Upper lobe of right lung (tissue), 1 donor: ENCODE measurements at regions not wholly inside any gene's neighbourhood (a gene's known extent, or its start where the extent isn't known, plus 50 kb on each side); places are given as distances from the start of the nearest gene placed in this dataset.
A peak's percentile ranks its signal among the peaks of the same experiment; 100 is the strongest.
"Not testable (repeated sequence)": the region's sequence is repeated elsewhere in the genome, so short reads cannot be mapped to it uniquely, and the experiment has no call there.

ENCODE experiments used
- ATAC-seq: fragments of 200-7000 bp; cut with Tn5 transposase; one replicate; pipeline ENCODE4 v1.9.1; 2020; ENCODE audit warnings: mild to moderate bottlenecking, moderate library complexity
- DNase-seq: peaks from one replicate; pipeline ENCODE4 v3.0.0-alpha.2; 2020
- H3K27ac ChIP-seq: fragments of 200-600 bp; one replicate; pipeline ENCODE4 v1.8.0; 2022
- H3K27me3 ChIP-seq: fragments of 200-600 bp; one replicate; pipeline ENCODE4 v1.8.0; 2022; ENCODE audit warnings: mild to moderate bottlenecking
- H3K36me3 ChIP-seq: fragments of 200-600 bp; one replicate; pipeline ENCODE4 v1.8.0; 2022
- H3K4me1 ChIP-seq: fragments of 200-600 bp; one replicate; pipeline ENCODE4 v1.8.0; 2022
- H3K4me3 ChIP-seq: fragments of 200-600 bp; one replicate; pipeline ENCODE4 v1.8.0; 2022; ENCODE audit warnings: mild to moderate bottlenecking
- H3K9me3 ChIP-seq: fragments of 200-600 bp; one replicate; pipeline ENCODE4 v1.8.0; 2022
- intact Hi-C: fragments of 100-400 bp; cut with DNase I; formaldehyde crosslinking; loops from one replicate; pipeline ENCODE4 v1.11.0; 2022
- TF ChIP-seq, protein P1 (sequence below): fragments of 200-600 bp; IDR thresholded peaks from one replicate; pipeline ENCODE4 v1.8.0; 2022; ENCODE audit warnings: antibody characterized with exemption
- donor health status: DM: no; HTN: yes; CAD: no; lungs with severe emphysema.

DNA sequence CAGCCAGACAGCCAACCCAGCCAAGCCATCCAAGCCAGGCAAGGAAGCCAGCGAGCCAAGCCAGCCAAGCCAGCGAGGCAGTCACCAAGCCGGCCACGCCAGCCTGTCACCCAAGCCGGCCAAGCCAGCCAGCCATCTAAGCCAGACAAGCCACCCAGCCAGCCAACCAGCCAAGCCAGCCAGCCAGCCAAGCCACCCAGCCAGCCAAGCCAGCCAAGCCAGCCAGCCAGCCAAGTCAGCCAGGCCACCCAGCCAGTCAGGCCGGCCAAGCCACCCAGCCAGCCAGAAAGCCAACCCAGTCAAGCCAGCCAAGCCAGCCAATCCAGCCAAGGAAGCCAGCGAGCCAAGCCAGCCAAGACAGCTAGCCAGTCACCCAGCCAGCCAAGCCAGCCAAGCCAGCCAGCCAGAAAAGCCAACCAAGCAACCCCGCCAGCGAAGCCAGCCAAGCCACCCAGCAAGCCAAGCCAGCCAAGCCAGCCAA, 201.2 kb downstream of the GOLGA6L6 start:
- ATAC-seq, result peak; percentile 65
- no peaks in the 10 kb centered on the region for H3K4me1 ChIP-seq
- no peak overlapping the region for H3K4me3 ChIP-seq
- no peaks in the 10 kb centered on the region for H3K27me3 ChIP-seq
- intact Hi-C loops, result no loop called here
- DNase-seq, result peak; percentile 90
- H3K9me3 ChIP-seq, result peaks cover 7% of the 10 kb centered on the region
- H3K27ac ChIP-seq, result no peak overlapping the region
- TF ChIP-seq, protein P1, sequence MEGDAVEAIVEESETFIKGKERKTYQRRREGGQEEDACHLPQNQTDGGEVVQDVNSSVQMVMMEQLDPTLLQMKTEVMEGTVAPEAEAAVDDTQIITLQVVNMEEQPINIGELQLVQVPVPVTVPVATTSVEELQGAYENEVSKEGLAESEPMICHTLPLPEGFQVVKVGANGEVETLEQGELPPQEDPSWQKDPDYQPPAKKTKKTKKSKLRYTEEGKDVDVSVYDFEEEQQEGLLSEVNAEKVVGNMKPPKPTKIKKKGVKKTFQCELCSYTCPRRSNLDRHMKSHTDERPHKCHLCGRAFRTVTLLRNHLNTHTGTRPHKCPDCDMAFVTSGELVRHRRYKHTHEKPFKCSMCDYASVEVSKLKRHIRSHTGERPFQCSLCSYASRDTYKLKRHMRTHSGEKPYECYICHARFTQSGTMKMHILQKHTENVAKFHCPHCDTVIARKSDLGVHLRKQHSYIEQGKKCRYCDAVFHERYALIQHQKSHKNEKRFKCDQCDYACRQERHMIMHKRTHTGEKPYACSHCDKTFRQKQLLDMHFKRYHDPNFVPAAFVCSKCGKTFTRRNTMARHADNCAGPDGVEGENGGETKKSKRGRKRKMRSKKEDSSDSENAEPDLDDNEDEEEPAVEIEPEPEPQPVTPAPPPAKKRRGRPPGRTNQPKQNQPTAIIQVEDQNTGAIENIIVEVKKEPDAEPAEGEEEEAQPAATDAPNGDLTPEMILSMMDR, result no peak
- no peaks in the 10 kb centered on the region for H3K36me3 ChIP-seq

DNA sequence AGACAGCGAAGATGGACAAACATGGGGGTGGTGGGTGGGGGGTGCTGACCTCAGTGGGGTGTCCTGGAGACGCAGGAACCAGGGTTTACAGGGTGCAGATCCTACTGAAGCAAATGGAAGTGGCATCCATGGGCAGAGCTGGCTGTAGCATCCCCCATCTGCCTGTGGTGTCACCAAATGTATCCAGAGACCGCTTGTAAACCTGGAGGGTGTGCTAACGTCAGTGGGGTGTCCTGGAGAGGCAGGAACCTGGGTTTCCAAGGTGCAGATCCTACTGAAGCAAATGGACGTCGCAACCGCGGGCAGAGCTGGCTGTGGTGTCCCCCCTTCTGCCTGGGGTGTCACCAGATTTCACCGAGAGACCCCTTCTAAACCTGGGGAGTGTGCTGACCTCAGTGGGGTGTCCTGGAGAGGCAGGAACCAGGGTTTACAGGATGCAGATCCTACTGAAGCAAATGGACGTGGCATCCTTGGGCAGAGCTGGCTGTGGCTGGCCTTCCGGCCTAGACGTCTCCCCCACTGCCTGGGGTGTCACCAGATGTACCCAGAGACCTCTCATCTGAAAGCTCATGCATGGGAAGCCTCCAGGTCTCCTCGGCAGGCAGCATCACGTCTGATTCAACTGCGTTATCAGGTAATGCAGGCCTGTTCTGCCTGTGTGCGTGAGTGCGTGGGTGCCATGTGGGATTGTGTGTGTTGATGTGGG, 202.4 kb downstream of the GOLGA6L6 start:
- H3K4me3 ChIP-seq, intact Hi-C loops, H3K9me3 ChIP-seq, H3K27me3 ChIP-seq, H3K4me1 ChIP-seq, H3K36me3 ChIP-seq, H3K27ac ChIP-seq, ATAC-seq: not testable (repeated sequence)
- DNase-seq, result peak; percentile 68

DNA sequence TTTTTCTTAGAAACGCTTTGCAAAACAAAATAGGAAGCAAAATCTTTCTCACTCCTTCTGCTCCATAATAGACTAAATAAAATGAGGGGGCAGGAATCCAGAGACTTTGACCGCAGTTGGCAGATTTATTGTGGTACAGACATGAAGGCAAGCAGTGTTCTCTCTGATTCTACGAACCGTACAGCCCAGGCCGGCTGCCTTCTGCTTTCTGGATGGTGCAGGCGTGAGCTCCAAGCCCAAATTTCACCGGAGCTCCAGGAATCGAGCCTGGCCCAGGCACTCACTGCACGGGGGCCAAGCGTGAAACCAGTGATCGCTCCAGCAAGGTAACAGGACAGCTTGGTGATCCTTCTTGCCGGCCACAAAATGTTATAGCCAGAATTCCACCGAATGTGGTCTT, 202.9 kb downstream of the GOLGA6L6 start:
- H3K27ac ChIP-seq, DNase-seq, intact Hi-C loops, ATAC-seq, H3K27me3 ChIP-seq, H3K36me3 ChIP-seq, H3K4me1 ChIP-seq, H3K9me3 ChIP-seq, H3K4me3 ChIP-seq: not testable (repeated sequence)

DNA sequence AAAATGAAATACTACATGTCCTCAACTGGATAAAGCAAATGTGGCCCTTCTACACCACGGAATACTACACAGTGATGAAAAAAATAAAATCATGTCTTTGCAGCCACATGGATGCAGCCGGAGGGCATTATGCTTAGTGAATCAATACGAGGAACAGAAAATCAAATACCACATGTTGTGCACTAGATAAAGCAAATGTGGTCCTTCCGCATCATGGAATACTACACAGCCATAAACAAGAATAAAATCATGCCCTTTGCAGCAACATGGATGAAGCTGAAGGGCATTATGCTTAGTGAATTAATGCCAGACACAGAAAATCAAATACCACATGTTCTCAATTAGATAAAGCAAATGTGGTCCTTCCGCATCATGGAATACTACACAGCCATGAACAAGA, 204.4 kb downstream of the GOLGA6L6 start:
- H3K9me3 ChIP-seq, ATAC-seq, H3K27ac ChIP-seq, H3K36me3 ChIP-seq, H3K4me3 ChIP-seq, DNase-seq, H3K27me3 ChIP-seq, H3K4me1 ChIP-seq, intact Hi-C loops: not testable (repeated sequence)

DNA sequence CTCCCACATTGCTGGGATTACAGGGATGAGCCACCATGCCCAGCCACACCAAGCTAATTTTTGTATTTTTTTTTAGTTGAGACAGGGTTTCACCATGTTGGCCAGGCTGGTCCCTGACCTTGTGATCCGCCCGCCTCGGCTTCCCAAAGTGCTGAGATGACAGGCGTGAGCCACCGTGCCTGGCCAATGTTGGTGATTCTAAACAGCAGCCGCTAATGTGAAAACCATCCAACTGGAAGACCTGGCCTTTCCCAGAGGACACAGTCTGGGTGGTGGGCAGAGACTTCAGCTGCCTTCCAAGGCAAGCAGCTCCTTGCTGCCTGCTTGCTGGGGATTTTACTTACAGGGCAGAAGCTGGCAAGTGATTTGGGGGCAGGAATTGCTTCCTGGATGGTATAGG, 207.1 kb downstream of the GOLGA6L6 start:
- H3K36me3 ChIP-seq, H3K27me3 ChIP-seq, intact Hi-C loops, H3K4me3 ChIP-seq, H3K9me3 ChIP-seq, ATAC-seq, H3K4me1 ChIP-seq, H3K27ac ChIP-seq, DNase-seq: not testable (repeated sequence)

DNA sequence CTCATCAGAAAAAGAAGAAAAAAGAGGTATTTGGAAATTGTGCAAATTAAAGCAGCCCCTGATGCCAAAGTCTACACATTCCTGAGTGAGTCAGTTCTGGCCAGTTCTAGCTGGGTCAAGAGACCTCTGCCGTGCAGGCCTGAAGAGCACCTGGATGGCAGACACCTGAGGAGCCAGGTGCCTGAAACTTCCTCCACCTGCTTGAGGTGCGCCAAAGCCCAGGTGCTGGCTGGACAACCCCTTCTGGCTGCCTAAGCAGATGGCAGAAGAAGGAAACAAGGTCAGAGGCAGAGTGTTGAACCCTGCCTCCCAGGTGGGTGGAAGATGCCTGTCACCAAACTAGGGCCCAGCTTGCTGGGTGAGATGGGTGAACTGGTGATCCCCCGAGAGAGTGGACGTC, 215.8 kb downstream of the GOLGA6L6 start:
- H3K9me3 ChIP-seq, DNase-seq, H3K4me1 ChIP-seq, H3K36me3 ChIP-seq, ATAC-seq, H3K27ac ChIP-seq, H3K27me3 ChIP-seq, H3K4me3 ChIP-seq, intact Hi-C loops: not testable (repeated sequence)

DNA sequence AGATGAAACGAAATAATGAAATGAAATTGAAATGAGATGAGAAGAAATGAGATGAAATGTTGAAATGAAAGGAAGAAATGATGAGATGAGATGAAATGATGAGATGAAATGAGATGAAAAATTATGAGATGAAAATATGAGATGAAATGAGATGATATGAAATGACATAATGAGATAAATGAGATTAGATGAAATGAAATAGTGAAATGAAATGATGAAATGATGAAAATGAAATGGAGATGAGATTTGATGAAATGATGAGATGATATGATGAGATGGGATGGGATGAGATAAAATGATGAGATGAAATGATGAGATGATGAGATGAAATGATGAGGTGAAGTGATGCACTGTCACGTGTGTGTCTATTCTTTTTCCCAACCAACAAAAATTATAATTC, 224.5 kb downstream of the GOLGA6L6 start:
- DNase-seq, H3K4me1 ChIP-seq, H3K27me3 ChIP-seq, H3K9me3 ChIP-seq, intact Hi-C loops, H3K27ac ChIP-seq, ATAC-seq, H3K4me3 ChIP-seq, H3K36me3 ChIP-seq: not testable (repeated sequence)

DNA sequence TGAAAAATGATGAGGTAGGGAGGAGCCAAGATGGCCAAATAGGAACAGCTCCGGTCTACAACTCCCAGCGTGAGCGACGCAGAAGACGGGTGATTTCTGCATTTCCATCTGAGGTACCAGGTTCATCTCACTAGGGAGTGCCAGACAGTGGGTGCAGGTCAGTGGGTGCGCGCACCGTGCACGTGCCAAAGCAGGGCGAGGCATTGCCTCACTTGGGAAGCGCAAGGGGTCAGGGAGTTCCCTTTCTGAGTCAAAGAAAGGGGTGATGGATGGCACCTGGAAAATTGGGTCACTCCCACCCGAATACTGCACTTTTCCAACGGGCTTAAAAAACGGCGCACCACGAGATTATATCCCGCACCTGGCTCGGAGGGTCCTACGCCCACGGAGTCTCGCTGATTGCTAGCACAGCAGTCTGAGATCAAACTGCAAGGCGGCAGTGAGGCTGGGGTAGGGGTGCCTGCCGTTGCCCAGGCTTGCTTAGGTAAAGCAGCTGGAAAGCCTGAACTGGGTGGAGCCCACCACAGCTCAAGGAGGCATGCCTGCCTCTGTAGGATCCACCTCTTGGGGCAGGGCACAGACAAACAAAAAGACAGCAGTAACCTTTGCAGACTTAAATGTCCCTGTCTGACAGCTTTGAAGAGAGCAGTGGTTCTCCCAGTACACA, 230.5 kb downstream of the GOLGA6L6 start:
- H3K4me3 ChIP-seq, DNase-seq, intact Hi-C loops, H3K27ac ChIP-seq, ATAC-seq, H3K9me3 ChIP-seq, H3K36me3 ChIP-seq, H3K4me1 ChIP-seq, H3K27me3 ChIP-seq: not testable (repeated sequence)

DNA sequence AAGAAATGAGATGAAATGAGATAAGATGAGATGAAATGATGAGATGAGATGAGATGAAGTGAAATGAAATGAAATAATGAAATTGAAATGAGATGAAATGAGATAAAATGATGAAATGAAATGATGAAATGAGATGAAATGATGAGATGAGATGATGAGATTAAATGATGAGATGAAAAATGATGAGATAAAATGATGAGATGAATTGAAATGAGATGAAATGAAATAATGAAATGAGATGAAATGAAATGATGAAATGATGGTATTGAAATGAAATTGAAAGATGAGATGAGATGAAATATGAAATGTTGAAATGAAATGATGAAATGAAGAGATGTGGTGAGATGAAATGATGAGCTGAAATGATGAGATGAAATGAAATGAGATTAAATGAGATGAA, 231.0 kb downstream of the GOLGA6L6 start:
- Histone ChIP-seq H3K36me3 (no peaks in the 10 kb centered on the region), H3K4me3 (no peak overlapping the region), H3K9me3 (no peaks in the 10 kb centered on the region), H3K27me3 (no peaks in the 10 kb centered on the region), H3K4me1 (no peaks in the 10 kb centered on the region), H3K27ac (no peak overlapping the region)
- no peak for DNase-seq
- ATAC-seq, result no peak
- TF ChIP-seq, protein P1, result no peak
- intact Hi-C loops, result no loop called here

DNA sequence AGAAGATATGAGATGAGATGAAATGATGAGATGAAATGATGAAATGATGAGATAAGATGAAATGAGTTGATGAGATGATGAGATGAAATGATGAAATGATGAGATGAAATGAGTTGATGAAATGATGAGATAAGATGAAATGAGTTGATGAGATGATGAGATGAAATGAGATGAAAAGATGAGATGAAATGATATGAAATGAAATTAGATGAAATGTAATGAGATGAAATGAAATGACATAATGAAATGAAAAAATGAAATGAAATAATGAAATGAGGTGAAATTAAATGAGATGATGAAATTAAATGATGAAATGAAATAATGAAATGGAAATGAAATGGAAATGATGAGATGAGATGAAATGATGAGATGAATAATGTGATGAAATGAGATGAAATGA, 231.6 kb downstream of the GOLGA6L6 start:
- intact Hi-C loops, H3K36me3 ChIP-seq, H3K27ac ChIP-seq, H3K4me3 ChIP-seq, H3K27me3 ChIP-seq, ATAC-seq, H3K9me3 ChIP-seq, H3K4me1 ChIP-seq, DNase-seq: not testable (repeated sequence)

DNA sequence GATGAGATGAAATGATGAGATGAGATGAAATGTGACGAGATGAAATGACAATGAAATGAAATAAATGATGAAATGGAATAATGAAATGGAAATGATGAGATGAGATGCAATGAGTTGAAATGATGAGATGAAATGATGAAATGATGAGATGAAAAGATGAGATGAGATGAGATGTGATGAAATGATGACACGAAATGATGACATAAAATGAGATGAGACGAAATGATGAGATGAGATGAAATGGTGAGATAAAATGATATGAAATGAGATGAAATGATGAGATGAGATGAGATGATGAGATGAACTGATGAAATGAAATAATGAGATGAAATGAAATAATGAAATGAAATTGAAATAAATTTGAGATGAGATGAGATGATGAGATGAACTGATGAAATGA, 232.2 kb downstream of the GOLGA6L6 start:
- not testable (repeated sequence) for H3K4me3 ChIP-seq

DNA sequence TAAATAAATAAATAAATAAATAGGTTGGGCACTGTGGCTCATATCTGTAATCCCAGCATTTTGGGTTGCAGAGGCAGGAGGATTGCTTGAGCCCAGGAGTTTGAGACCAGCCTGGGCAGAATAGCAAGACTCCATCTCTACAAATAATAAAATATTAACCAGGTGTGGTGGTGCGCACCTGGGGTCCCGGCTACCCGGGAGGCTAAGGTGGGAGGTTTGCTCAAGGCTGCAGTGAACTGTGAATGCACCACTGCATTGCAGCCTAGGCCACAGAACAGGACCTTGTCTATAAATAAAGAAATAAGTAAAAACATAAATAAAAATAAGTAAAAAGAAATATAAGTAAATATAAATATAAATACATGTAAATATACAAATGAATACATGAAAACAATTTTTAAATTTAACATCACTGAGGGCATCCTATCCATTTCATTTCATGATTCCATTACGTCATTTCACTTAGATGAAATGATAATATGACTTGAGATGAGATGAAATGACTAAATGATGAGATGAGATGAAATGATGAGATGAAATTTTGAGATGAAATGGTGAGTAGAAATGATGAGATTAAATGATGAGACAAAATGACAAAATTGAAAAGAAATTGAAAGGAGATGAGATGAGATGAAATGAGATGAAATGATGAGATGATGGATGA, 233.4 kb downstream of the GOLGA6L6 start:
- ATAC-seq, H3K4me3 ChIP-seq, DNase-seq, H3K27me3 ChIP-seq, H3K36me3 ChIP-seq, H3K4me1 ChIP-seq, intact Hi-C loops, H3K9me3 ChIP-seq, H3K27ac ChIP-seq: not testable (repeated sequence)

More for the DNA sequence above, 232.2 kb downstream of the GOLGA6L6 start:
- ATAC-seq, H3K27me3 ChIP-seq, H3K4me1 ChIP-seq, DNase-seq, H3K27ac ChIP-seq, H3K9me3 ChIP-seq, intact Hi-C loops, H3K36me3 ChIP-seq: not testable (repeated sequence)
